Stimulated activated memory B cell treated with anti-CD40 and anti-IgM and Interleukin-4, amounts not matched to agents 10 μg/mL and 1 μg/mL and 100 μg/mL, for 72 hours (primary cell): ENCODE measurements at regions not wholly inside any gene's neighbourhood (a gene's known extent, or its start where the extent isn't known, plus 50 kb on each side); places are given as distances from the start of the nearest gene placed in this dataset.
"Not testable (repeated sequence)": the region's sequence is repeated elsewhere in the genome, so short reads cannot be mapped to it uniquely, and the experiment has no call there.

Experiments used
- ATAC-seq: fragments of 150-1000 bp; cut with Tn5 transposase; 2 replicates; pipeline ENCODE4 v1.10.0; 2021
- H3K27ac Mint-ChIP-seq: one replicate; pipeline ENCODE4 v1.8.0; 2022; ENCODE audit warnings: mild to moderate bottlenecking, mixed read lengths
- H3K27me3 Mint-ChIP-seq: one replicate; pipeline ENCODE4 v1.8.0; 2022; ENCODE audit warnings: mixed read lengths
- H3K36me3 Mint-ChIP-seq: one replicate; pipeline ENCODE4 v1.8.0; 2022; ENCODE audit warnings: mixed read lengths
- H3K4me1 Mint-ChIP-seq: one replicate; pipeline ENCODE4 v1.8.0; 2022; ENCODE audit warnings: mixed read lengths
- H3K4me3 Mint-ChIP-seq: one replicate; pipeline ENCODE4 v1.8.0; 2022; ENCODE audit warnings: mild to moderate bottlenecking, moderate library complexity, mixed read lengths
- H3K9me3 Mint-ChIP-seq: one replicate; pipeline ENCODE4 v1.8.0; 2022; ENCODE audit warnings: mixed read lengths

DNA sequence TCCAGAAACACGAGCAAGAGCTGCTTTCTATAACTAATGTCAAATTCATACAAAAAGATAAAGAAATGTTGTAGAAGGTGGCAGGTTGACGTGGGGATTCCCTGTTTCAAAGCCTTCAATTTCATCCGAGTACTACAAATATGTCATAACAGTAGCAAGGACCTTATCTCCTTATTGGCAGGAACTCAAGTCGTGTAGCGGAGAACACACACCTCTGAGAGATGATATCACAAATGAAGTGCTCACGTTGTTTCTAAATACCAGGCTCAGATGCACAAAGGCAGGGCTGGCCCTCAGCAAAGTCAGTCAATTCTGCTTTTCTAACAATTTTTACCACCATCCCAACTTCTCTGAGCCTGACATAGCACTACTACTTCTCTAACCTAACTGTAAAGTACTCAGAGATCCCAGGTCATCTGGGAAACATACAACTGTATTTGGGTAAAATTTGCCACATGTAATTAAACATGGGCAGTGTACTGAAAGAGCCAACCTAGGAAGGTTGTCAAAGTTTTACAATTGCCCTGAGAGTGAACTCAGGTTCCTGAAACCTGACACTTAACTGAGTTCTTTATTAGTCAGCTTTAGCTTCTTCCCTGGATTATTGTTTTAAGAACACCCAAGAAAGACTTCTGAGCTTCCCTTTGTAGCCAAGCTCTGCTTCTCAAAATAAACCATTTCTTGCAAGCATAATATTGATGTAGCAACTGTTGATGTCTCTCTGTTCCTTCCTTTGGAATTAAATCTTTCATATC is 813.7 kb upstream of the ACVR2A start:
- Mint-ChIP-seq H3K4me3 (no peak overlapping the region), H3K27me3 (no peaks in the 10 kb centered on the region), H3K27ac (no peak overlapping the region), H3K4me1 (no peaks in the 10 kb centered on the region), H3K9me3 (peaks cover 2% of the 10 kb centered on the region), H3K36me3 (no peaks in the 10 kb centered on the region)
- ATAC-seq: no peak

DNA sequence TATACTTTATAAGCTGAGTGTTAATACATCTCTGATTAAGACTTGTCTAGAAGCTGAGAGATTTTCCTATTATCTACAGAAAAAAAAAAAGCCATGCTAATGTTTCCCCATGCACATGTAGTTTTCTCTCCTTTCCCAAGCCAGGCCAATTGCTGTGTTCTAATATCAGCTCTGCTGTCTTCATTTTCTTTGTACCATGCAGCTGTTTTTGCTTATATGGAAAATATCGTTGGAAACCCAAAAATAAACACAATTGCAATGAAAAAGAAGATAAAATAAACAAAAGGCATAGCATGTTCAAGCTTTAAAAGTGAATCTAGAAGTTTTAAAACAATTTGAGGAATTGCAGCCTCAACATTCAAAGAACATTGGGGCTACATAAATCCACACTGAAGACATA is 817.4 kb upstream of the ACVR2A start:
- H3K4me1 Mint-ChIP-seq: no peaks in the 10 kb centered on the region
- no peak overlapping the region for H3K27ac Mint-ChIP-seq
- ATAC-seq: no peak
- H3K36me3 Mint-ChIP-seq: no peaks in the 10 kb centered on the region
- H3K4me3 Mint-ChIP-seq: no peak overlapping the region
- peaks cover 7% of the 10 kb centered on the region for H3K9me3 Mint-ChIP-seq
- no peaks in the 10 kb centered on the region for H3K27me3 Mint-ChIP-seq

DNA sequence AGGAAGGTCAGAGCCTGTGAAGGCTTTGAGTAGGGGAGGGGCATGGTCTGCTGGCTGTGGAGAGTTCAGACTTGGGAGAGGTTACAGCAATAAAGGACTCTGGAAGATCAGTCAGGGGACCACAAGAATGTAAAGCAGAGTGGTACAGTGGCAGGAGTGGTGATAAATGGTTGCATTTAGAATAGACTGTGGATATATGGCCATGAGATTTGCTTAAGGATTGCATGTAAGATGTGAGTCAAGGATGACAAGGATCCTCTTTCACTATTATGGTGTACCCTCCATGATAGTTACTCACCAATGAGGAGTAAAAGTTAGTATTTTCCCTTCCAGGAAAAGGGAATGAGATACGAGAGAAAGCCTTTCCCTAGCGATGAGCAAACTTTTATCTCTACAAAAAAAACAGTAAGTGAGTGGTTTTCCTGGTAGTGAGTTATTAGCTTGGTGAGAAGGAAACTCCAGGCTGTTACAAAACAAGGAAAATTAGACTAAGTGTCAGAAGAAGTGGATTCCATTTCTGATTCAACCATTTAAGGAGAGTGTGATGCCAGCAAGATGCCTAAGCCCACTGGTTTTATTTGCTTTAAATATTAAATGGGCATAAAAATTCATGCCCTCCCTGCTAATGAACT is 818.0 kb upstream of the ACVR2A start:
- Mint-ChIP-seq H3K9me3 (peaks cover 8% of the 10 kb centered on the region), H3K27me3 (no peaks in the 10 kb centered on the region), H3K27ac (no peak overlapping the region), H3K4me1 (no peaks in the 10 kb centered on the region), H3K4me3 (no peak overlapping the region), H3K36me3 (no peaks in the 10 kb centered on the region)
- no peak for ATAC-seq

DNA sequence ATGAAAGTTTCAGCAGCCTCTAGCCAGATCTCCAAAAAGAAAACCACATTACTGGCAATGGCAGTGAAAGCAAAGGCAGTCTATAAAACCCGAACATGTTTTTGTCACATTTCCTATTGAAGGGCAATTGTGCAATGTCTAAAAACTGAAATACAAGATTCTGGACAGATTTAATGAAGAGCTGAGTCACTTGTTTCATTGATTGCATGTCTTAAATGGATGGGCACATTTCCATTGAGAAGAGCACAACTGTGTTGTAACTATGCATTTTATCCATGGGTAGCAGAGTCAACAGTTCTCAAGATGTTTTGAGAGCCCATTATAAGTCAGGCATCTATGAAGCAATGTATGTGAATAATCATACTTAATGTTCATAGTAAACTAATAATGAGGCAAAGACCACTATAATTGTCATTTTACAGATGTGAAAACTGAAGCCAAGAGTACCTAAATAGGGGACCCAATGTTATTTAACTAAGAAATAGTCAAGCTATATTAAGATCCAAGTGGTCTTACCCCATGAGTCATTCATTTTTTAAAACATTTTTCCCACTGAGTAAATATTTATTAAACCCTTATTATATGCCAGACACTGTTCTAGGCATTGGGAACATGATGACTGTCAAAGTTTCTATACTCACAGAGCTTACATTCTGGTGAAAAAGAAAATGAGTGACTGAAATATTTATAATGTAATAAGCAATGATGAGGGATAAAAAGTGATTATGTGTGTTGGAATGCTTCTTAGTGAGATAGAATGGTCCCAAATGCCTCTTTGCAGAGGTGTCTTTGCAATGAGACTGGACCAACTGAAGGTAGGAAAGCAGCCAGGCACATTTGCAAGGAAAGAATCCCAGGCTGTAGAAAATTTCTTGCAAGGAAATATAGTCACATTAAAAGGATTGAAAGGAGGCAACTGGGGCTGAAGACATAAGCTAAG is 818.9 kb upstream of the ACVR2A start:
- Mint-ChIP-seq H3K27ac (no peak overlapping the region), H3K4me3 (no peak overlapping the region), H3K27me3 (no peaks in the 10 kb centered on the region), H3K9me3 (peaks cover 8% of the 10 kb centered on the region), H3K36me3 (no peaks in the 10 kb centered on the region), H3K4me1 (no peaks in the 10 kb centered on the region)
- no peak for ATAC-seq

DNA sequence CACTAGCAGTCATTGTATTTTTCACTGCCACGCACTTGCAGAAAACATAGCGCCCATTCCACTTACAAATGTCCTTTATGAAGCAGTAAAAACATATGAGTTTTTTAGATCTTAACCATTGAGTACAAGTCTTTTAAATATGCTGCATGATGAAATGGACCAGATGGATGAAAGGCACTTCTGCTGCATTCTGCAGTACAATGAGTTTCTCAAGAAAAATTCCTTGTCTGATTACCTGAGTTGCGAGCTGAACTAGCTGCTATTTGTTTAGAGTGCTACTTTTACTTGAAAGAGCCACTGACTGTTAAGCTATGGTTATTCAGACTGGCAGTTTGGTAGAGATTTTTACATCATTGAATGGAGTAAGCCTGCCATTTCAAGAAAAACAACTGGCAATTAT is 825.5 kb upstream of the ACVR2A start:
- no peak for ATAC-seq
- Mint-ChIP-seq H3K4me1 (no peaks in the 10 kb centered on the region), H3K36me3 (no peaks in the 10 kb centered on the region), H3K9me3 (peaks cover 6% of the 10 kb centered on the region), H3K27me3 (no peaks in the 10 kb centered on the region), H3K27ac (no peak overlapping the region), H3K4me3 (no peak overlapping the region)

DNA sequence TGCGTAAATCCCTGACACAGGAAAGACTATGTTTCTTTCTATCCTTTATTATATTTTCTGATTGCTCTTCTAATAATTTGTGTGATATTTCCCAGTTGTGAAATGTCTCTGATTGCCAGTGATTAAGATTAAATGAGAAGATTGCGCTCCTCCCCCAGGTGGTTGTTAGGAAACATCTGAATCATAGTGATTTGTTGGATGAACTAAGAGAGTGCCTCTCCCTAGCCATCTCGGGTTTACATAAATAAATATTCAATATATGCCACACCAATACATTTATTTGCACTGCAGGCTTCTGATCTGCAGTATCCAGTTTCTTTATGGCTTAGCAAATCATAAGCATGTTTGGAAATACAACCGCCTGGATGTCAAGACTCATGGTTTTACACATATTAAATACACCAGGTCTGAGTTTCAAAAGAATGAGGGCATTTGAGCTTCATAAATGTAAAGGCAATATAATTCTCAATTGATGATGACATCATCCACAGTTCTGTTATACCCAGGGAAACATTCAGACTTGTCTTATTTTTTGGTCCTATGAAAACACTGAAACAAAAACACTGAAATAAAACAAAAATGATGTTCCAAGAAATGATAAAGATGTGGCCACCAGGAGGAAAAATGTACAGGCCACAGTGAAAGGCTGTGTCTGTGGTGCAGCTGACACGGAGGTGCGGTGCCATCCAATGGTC is 826.7 kb upstream of the ACVR2A start:
- H3K27ac Mint-ChIP-seq: no peak overlapping the region
- H3K27me3 Mint-ChIP-seq: no peaks in the 10 kb centered on the region
- H3K36me3 Mint-ChIP-seq: no peaks in the 10 kb centered on the region
- H3K9me3 Mint-ChIP-seq: peaks cover 6% of the 10 kb centered on the region
- no peaks in the 10 kb centered on the region for H3K4me1 Mint-ChIP-seq
- ATAC-seq: no peak
- H3K4me3 Mint-ChIP-seq: no peak overlapping the region

DNA sequence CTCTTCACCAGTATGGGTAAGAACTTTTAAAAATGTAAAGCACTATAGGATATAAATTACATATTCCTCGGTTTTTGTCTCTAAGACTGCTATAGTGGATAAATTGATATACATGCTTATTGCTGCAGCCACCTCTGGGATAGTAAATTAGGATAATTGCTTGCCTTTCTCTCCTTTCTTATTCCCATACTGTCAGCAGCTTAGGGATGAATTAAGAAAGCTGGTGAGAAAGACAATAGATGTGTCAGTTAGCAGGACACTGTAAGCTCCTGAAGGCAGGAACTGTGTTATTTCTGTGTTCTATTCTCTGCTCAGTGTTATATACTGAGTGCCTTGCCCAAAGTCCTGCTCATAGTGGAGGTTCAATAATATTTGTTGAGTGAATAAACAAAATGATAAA is 828.6 kb upstream of the ACVR2A start:
- ATAC-seq: no peak
- no peak overlapping the region for H3K27ac Mint-ChIP-seq

DNA sequence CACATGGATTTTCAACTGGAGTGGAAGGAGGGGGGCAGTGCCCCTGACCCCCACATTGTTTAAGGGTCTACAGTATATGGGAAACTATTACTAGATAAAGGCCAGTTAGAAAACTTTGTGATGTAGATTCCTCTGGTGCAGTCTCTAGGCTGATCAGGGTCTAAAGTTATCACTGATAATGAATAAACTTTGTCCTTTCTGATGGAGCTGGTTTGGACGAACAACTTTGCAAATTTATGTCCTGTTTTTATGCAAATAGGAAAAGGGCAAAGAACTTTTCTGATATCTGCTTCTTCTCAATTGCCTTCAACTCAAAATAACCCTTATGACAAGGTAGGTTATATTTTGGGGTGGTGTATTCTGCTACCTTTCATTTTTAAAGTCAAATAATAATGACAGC is 829.2 kb upstream of the ACVR2A start:
- Mint-ChIP-seq H3K4me3 (no peak overlapping the region), H3K9me3 (no peaks in the 10 kb centered on the region), H3K27ac (no peak overlapping the region), H3K36me3 (no peaks in the 10 kb centered on the region), H3K27me3 (no peaks in the 10 kb centered on the region), H3K4me1 (no peaks in the 10 kb centered on the region)
- no peak for ATAC-seq

More for the DNA sequence above, 828.6 kb upstream of the ACVR2A start:
- Mint-ChIP-seq H3K36me3 (no peaks in the 10 kb centered on the region), H3K27me3 (no peaks in the 10 kb centered on the region), H3K4me1 (no peaks in the 10 kb centered on the region), H3K9me3 (no peaks in the 10 kb centered on the region), H3K4me3 (no peak overlapping the region)

DNA sequence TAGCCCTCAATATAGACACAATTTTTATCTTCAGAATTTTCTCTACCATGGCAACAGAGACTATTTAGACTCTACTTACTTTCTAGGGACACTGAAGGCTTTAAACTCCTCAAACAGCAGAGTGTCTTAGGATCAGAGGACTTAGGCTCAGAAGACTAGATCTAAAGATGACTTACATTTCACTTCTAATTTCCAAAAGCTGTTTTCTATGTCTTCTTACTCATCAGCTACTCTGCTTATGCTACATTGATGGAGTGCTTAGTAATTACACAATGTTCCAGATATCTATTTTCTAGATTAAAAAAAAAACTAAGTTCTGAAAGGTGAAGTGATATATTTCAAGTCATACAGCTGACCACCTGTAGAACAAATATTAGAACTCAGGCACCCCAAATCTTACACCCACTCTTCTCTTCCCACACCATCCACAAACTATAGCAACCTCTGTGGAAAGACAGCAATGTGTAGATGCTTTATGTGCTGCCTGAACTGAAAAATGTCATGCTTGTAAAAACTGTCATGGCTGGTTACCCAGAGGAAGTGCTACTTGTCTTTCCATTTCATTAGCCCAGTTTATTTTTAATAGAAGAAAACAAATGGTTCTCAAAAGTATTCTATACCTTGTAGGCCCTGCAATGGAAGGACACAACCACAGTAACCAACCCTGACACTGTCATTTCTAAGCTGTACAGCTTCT is 831.0 kb upstream of the ACVR2A start:
- no peak for ATAC-seq
- Mint-ChIP-seq H3K27me3 (no peaks in the 10 kb centered on the region), H3K27ac (no peak overlapping the region), H3K36me3 (no peaks in the 10 kb centered on the region), H3K4me1 (no peaks in the 10 kb centered on the region), H3K9me3 (no peaks in the 10 kb centered on the region), H3K4me3 (no peak overlapping the region)

DNA sequence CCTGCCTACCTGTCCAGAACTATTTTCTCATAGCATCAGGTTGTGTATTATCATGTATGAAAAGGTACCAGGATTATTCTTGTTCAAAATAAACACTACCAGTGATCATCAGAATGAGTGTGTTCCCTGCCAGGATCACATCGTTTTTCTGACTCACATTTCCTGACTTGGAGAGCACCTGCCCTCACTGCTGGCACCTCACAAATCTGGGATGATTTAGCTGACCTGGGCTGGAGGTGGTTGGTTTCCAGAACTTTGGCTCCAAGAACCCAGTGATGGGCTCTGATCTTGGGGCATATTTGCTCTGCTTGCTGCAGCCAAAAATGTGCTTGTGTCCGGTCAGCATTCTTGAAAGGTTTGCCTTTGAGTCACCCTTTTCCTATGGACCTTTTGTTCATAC is 836.3 kb upstream of the ACVR2A start:
- ATAC-seq: no peak
- no peaks in the 10 kb centered on the region for H3K36me3 Mint-ChIP-seq
- H3K4me1 Mint-ChIP-seq: no peaks in the 10 kb centered on the region
- H3K9me3 Mint-ChIP-seq: no peaks in the 10 kb centered on the region
- no peak overlapping the region for H3K27ac Mint-ChIP-seq
- H3K27me3 Mint-ChIP-seq: no peaks in the 10 kb centered on the region
- no peak overlapping the region for H3K4me3 Mint-ChIP-seq

DNA sequence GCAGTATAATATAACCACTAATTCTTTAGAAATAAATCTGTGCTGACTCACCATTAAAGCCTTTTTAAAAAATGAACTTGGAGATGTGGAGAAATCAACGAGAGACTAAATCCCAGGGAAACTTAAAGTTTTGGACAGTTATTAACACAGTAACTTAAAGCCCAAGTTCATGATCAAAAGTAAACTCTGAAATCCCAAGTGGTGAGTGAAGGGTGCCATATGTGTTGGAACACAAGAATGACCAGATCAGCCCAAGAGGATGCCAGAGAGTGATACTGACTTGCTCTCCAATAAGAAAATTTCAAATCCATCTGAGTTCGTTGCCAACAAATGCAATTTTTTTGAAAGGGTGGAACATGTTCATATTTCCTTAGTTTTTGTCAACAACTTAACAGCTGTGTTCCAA is 838.1 kb upstream of the ACVR2A start:
- Mint-ChIP-seq H3K36me3 (no peaks in the 10 kb centered on the region), H3K27ac (no peak overlapping the region), H3K4me1 (no peaks in the 10 kb centered on the region), H3K27me3 (no peaks in the 10 kb centered on the region), H3K9me3 (no peaks in the 10 kb centered on the region), H3K4me3 (no peak overlapping the region)
- ATAC-seq: no peak

DNA sequence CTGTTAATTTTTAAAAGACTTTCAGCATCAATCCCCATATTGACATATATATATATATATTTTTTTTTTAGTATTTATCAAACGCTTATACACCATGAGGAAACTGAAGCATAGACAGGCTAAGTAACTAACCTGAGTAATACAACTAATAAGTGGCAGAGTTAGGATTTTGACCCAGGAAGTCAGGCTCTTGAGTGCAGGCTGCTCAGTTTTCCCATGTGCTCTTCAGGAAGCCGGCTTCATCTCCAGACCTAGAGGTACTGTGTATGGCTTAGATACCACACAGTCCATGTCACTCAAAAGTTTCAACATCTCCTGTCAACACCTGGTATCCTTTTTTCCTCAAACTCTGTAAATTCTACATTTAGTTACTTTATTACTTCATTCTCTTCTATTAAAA is 841.7 kb upstream of the ACVR2A start:
- H3K36me3 Mint-ChIP-seq: no peaks in the 10 kb centered on the region
- no peaks in the 10 kb centered on the region for H3K27me3 Mint-ChIP-seq
- no peak for ATAC-seq
- no peak overlapping the region for H3K27ac Mint-ChIP-seq
- no peak overlapping the region for H3K4me3 Mint-ChIP-seq
- no peaks in the 10 kb centered on the region for H3K4me1 Mint-ChIP-seq
- H3K9me3 Mint-ChIP-seq: no peaks in the 10 kb centered on the region

DNA sequence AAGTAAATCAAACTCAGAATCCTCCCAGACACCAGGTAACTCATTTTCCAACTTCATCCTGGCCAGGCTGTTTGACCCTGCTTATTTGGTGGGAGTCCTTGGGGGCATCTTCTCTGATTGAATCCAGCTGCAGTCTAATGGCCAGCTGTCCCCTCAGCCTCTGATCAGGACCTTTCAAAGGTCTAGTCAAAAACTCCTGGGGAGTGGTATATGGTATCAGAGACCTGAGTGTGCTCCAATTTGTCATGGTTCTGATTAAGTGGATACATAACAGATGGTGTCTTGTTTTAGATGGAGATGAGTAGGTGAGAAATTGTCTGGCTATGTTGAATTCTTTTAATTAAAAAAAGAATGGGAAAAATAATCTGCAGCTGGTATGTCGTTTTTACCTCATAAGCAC is 842.6 kb upstream of the ACVR2A start:
- Mint-ChIP-seq H3K4me1 (no peaks in the 10 kb centered on the region), H3K27me3 (no peaks in the 10 kb centered on the region), H3K36me3 (no peaks in the 10 kb centered on the region), H3K27ac (no peak overlapping the region), H3K4me3 (no peak overlapping the region), H3K9me3 (no peaks in the 10 kb centered on the region)
- no peak for ATAC-seq

DNA sequence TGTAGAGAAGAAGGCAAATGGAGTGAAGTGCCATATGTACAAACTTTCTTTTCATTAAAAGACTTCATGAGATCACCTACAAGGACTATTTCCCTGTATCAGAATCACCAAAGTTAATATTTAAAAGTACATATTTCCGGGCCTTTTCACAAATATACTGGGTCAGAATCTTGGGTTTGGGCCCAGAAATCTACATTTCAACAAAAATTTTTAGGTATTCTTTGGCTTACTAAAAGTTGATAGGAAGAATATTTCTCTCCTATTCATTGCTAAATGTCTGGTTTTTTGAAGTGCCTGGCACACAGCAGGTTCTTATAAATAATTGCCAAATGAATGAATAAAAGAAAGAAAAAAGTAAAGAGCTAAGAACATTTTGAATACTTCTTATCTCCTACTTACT is 843.8 kb upstream of the ACVR2A start:
- H3K4me3 Mint-ChIP-seq: no peak overlapping the region
- no peaks in the 10 kb centered on the region for H3K36me3 Mint-ChIP-seq
- H3K4me1 Mint-ChIP-seq: no peaks in the 10 kb centered on the region
- H3K27me3 Mint-ChIP-seq: no peaks in the 10 kb centered on the region
- no peak overlapping the region for H3K27ac Mint-ChIP-seq
- no peak for ATAC-seq
- no peaks in the 10 kb centered on the region for H3K9me3 Mint-ChIP-seq

DNA sequence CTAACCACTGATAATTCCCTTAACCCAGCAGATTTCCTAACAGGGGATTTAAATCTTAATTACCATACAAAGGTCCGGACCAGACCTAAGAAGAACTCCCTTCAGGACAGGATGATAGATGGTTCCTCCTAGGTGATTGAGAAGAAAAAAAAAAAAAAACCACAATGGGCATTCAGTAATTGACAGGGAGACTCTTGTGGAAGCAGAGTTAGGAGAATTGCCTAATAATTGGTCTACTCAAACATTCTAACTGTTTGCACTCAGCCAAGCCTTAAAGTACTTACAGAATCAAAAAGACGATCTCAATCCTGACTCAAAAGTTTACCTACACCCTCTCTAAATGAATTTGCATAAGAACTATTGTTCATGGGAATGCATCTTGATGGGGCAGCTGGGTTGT is 844.7 kb upstream of the ACVR2A start:
- not testable (repeated sequence) for ATAC-seq, H3K9me3 Mint-ChIP-seq, H3K27me3 Mint-ChIP-seq

More for the DNA sequence above, 844.7 kb upstream of the ACVR2A start:
- H3K4me3 Mint-ChIP-seq, H3K4me1 Mint-ChIP-seq, H3K27ac Mint-ChIP-seq, H3K36me3 Mint-ChIP-seq: not testable (repeated sequence)
